ENCODE measurements at regions not wholly inside any gene's neighbourhood (a gene's known extent, or its start where the extent isn't known, plus 50 kb on each side); places are given as distances from the start of the nearest gene placed in this dataset.

GRCh38 chr15:95757171-95757570 is 573.3 kb upstream of the NR2F2 start:
- H3K36me3 ChIP-seq (ENCODE audit: low read depth): no peaks in the 10 kb centered on the region
- H3K4me3 ChIP-seq (ENCODE audit: severe bottlenecking): no peak overlapping the region
- H3K27me3 ChIP-seq (ENCODE audit: insufficient read depth, poor library complexity, severe bottlenecking): no peaks in the 10 kb centered on the region
- DNase-seq (ENCODE audit: low spot score): no peak
- H3K9me3 ChIP-seq (ENCODE audit: severe bottlenecking): no peaks in the 10 kb centered on the region
- H3K27ac ChIP-seq (ENCODE audit: poor library complexity, severe bottlenecking): no peak overlapping the region
- no peak for ATAC-seq (ENCODE audit: low read depth)
- TF ChIP-seq CTCF (IDR thresholded peaks at IDR 0.05; ENCODE audit: poor library complexity, severe bottlenecking): no peak
- no peaks in the 10 kb centered on the region for H3K4me1 ChIP-seq (ENCODE audit: insufficient read depth, poor library complexity, severe bottlenecking)

- no peaks in the 10 kb centered on the region for H3K4me1 ChIP-seq (ENCODE audit: insufficient read depth, poor library complexity, severe bottlenecking)
- no peaks in the 10 kb centered on the region for H3K9me3 ChIP-seq (ENCODE audit: severe bottlenecking)
- H3K27ac ChIP-seq (ENCODE audit: poor library complexity, severe bottlenecking): no peak overlapping the region
- no peaks in the 10 kb centered on the region for H3K27me3 ChIP-seq (ENCODE audit: insufficient read depth, poor library complexity, severe bottlenecking)
- H3K36me3 ChIP-seq (ENCODE audit: low read depth): no peaks in the 10 kb centered on the region
- no peak for TF ChIP-seq CTCF (IDR thresholded peaks at IDR 0.05; ENCODE audit: poor library complexity, severe bottlenecking)
- DNase-seq (ENCODE audit: low spot score) (no peak), ATAC-seq (ENCODE audit: low read depth) (no peak)
- no peak overlapping the region for H3K4me3 ChIP-seq (ENCODE audit: severe bottlenecking)
Observed at GRCh38 chr15:95758451-95758850, 572.0 kb upstream of the NR2F2 start.

GRCh38 chr15:95758851-95759250 is 571.6 kb upstream of the NR2F2 start:
- H3K4me1 ChIP-seq (ENCODE audit: insufficient read depth, poor library complexity, severe bottlenecking): no peaks in the 10 kb centered on the region
- ATAC-seq (ENCODE audit: low read depth) (no peak), DNase-seq (ENCODE audit: low spot score) (no peak)
- H3K36me3 ChIP-seq (ENCODE audit: low read depth): no peaks in the 10 kb centered on the region
- no peak overlapping the region for H3K27ac ChIP-seq (ENCODE audit: poor library complexity, severe bottlenecking)
- no peaks in the 10 kb centered on the region for H3K27me3 ChIP-seq (ENCODE audit: insufficient read depth, poor library complexity, severe bottlenecking)
- no peak for TF ChIP-seq CTCF (IDR thresholded peaks at IDR 0.05; ENCODE audit: poor library complexity, severe bottlenecking)
- H3K4me3 ChIP-seq (ENCODE audit: severe bottlenecking): no peak overlapping the region
- no peaks in the 10 kb centered on the region for H3K9me3 ChIP-seq (ENCODE audit: severe bottlenecking)

GRCh38 chr15:95760508-95760907 is 570.0 kb upstream of the NR2F2 start:
- ATAC-seq (ENCODE audit: low read depth) (peak; percentile 68), DNase-seq (ENCODE audit: low spot score) (no peak)
- Histone ChIP-seq H3K4me3 (ENCODE audit: severe bottlenecking) (no peak overlapping the region), H3K9me3 (ENCODE audit: severe bottlenecking) (no peaks in the 10 kb centered on the region), H3K4me1 (ENCODE audit: insufficient read depth, poor library complexity, severe bottlenecking) (no peaks in the 10 kb centered on the region), H3K36me3 (ENCODE audit: low read depth) (no peaks in the 10 kb centered on the region), H3K27me3 (ENCODE audit: insufficient read depth, poor library complexity, severe bottlenecking) (no peaks in the 10 kb centered on the region), H3K27ac (ENCODE audit: poor library complexity, severe bottlenecking) (no peak overlapping the region)
- peak; percentile 62 for TF ChIP-seq CTCF (IDR thresholded peaks at IDR 0.05; ENCODE audit: poor library complexity, severe bottlenecking)

- H3K4me1 ChIP-seq (ENCODE audit: insufficient read depth, poor library complexity, severe bottlenecking): no peaks in the 10 kb centered on the region
- ATAC-seq (ENCODE audit: low read depth) (no peak), DNase-seq (ENCODE audit: low spot score) (no peak)
- no peaks in the 10 kb centered on the region for H3K36me3 ChIP-seq (ENCODE audit: low read depth)
- no peaks in the 10 kb centered on the region for H3K9me3 ChIP-seq (ENCODE audit: severe bottlenecking)
- no peaks in the 10 kb centered on the region for H3K27me3 ChIP-seq (ENCODE audit: insufficient read depth, poor library complexity, severe bottlenecking)
- H3K4me3 ChIP-seq (ENCODE audit: severe bottlenecking): no peak overlapping the region
- H3K27ac ChIP-seq (ENCODE audit: poor library complexity, severe bottlenecking): no peak overlapping the region
- no peak for TF ChIP-seq CTCF (IDR thresholded peaks at IDR 0.05; ENCODE audit: poor library complexity, severe bottlenecking)
Observed at GRCh38 chr15:95761501-95762165, 568.9 kb upstream of the NR2F2 start.
